ENCODE measurements at regions not wholly inside any gene's neighbourhood (a gene's known extent, or its start where the extent isn't known, plus 50 kb on each side); places are given as distances from the start of the nearest gene placed in this dataset.

GRCh38 chr6:63418741-63419140 lies 99.0 kb upstream of the LGSN start:
- no peaks in the 10 kb centered on the region for H3K9me3 ChIP-seq (ENCODE audit: low read depth)
- no peaks in the 10 kb centered on the region for H4K20me1 ChIP-seq (ENCODE audit: insufficient read depth, poor library complexity, severe bottlenecking)
- no peak overlapping the region for H3K27ac ChIP-seq
- WGBS (ENCODE audit: low lambda C conversion rate, missing lambda C conversion rate): 45% methylated on average over 1 of the region's 1 CpG
- no peak overlapping the region for H2AFZ ChIP-seq
- no peaks in the 10 kb centered on the region for H3K36me3 ChIP-seq (replicated peaks; ENCODE audit: insufficient read depth, low read depth)
- H3K27me3 ChIP-seq: no peaks in the 10 kb centered on the region
- TF ChIP-seq EZH2phosphoT487 (IDR thresholded peaks at IDR 0.05; ENCODE audit: low read depth, severe bottlenecking, unreplicated experiment) (no peak), EZH2 (IDR thresholded peaks at IDR 0.05; ENCODE audit: borderline replicate concordance) (no peak), CTCF (IDR thresholded peaks at IDR 0.05; ENCODE audit: poor library complexity) (no peak)
- no peak overlapping the region for H3K4me3 ChIP-seq
- H3K9me2 ChIP-seq (replicated peaks; ENCODE audit: insufficient read depth): no peaks in the 10 kb centered on the region
- no peak overlapping the region for H3K4me2 ChIP-seq
- H3K79me2 ChIP-seq: no peaks in the 10 kb centered on the region
- no peaks in the 10 kb centered on the region for H3K4me1 ChIP-seq (ENCODE audit: insufficient read depth)
- DNase-seq (ENCODE audit: low spot score): no peak

- Histone ChIP-seq H3K27me3 (no peaks in the 10 kb centered on the region), H3K36me3 (replicated peaks; ENCODE audit: insufficient read depth, low read depth) (no peaks in the 10 kb centered on the region), H3K27ac (no peak overlapping the region), H3K4me3 (no peak overlapping the region), H3K4me1 (ENCODE audit: insufficient read depth) (no peaks in the 10 kb centered on the region), H3K9me2 (replicated peaks; ENCODE audit: insufficient read depth) (no peaks in the 10 kb centered on the region), H4K20me1 (ENCODE audit: insufficient read depth, poor library complexity, severe bottlenecking) (no peaks in the 10 kb centered on the region), H3K79me2 (no peaks in the 10 kb centered on the region), H2AFZ (no peak overlapping the region), H3K9me3 (ENCODE audit: low read depth) (no peaks in the 10 kb centered on the region), H3K4me2 (no peak overlapping the region)
- TF ChIP-seq CTCF (IDR thresholded peaks at IDR 0.05; ENCODE audit: poor library complexity): no peak
- no peak for TF ChIP-seq EZH2phosphoT487 (IDR thresholded peaks at IDR 0.05; ENCODE audit: low read depth, severe bottlenecking, unreplicated experiment)
- no peak for TF ChIP-seq EZH2 (IDR thresholded peaks at IDR 0.05; ENCODE audit: borderline replicate concordance)
- WGBS (ENCODE audit: low lambda C conversion rate, missing lambda C conversion rate): 95% methylated on average over 1 of the region's 1 CpG
- no peak for DNase-seq (ENCODE audit: low spot score)
Observed at GRCh38 chr6:63424636-63425035, 104.9 kb upstream of the LGSN start.

GRCh38 chr6:63425493-63425892 lies 105.7 kb upstream of the LGSN start:
- Histone ChIP-seq H3K27me3 (no peaks in the 10 kb centered on the region), H4K20me1 (ENCODE audit: insufficient read depth, poor library complexity, severe bottlenecking) (no peaks in the 10 kb centered on the region), H3K79me2 (no peaks in the 10 kb centered on the region), H3K4me2 (no peak overlapping the region), H3K9me2 (replicated peaks; ENCODE audit: insufficient read depth) (no peaks in the 10 kb centered on the region), H3K9me3 (ENCODE audit: low read depth) (no peaks in the 10 kb centered on the region), H3K27ac (no peak overlapping the region), H3K4me1 (ENCODE audit: insufficient read depth) (no peaks in the 10 kb centered on the region), H3K36me3 (replicated peaks; ENCODE audit: insufficient read depth, low read depth) (no peaks in the 10 kb centered on the region), H3K4me3 (no peak overlapping the region), H2AFZ (no peak overlapping the region)
- TF ChIP-seq EZH2 (IDR thresholded peaks at IDR 0.05; ENCODE audit: borderline replicate concordance) (no peak), CTCF (IDR thresholded peaks at IDR 0.05; ENCODE audit: poor library complexity) (no peak), EZH2phosphoT487 (IDR thresholded peaks at IDR 0.05; ENCODE audit: low read depth, severe bottlenecking, unreplicated experiment) (no peak)
- DNase-seq (ENCODE audit: low spot score): no peak
- WGBS (ENCODE audit: low lambda C conversion rate, missing lambda C conversion rate): 94% methylated on average over 2 of the region's 2 CpGs

GRCh38 chr6:63426844-63427243 lies 107.1 kb upstream of the LGSN start:
- Histone ChIP-seq H3K27ac (no peak overlapping the region), H3K36me3 (replicated peaks; ENCODE audit: insufficient read depth, low read depth) (no peaks in the 10 kb centered on the region), H3K4me1 (ENCODE audit: insufficient read depth) (no peaks in the 10 kb centered on the region), H3K9me2 (replicated peaks; ENCODE audit: insufficient read depth) (no peaks in the 10 kb centered on the region), H3K9me3 (ENCODE audit: low read depth) (no peaks in the 10 kb centered on the region), H2AFZ (no peak overlapping the region), H3K79me2 (no peaks in the 10 kb centered on the region), H3K4me2 (peak overlapping the region; percentile 37), H3K4me3 (no peak overlapping the region), H4K20me1 (ENCODE audit: insufficient read depth, poor library complexity, severe bottlenecking) (no peaks in the 10 kb centered on the region), H3K27me3 (no peaks in the 10 kb centered on the region)
- DNase-seq (ENCODE audit: low spot score): no peak
- 92% methylated on average over 3 of the region's 3 CpGs for WGBS (ENCODE audit: low lambda C conversion rate, missing lambda C conversion rate)
- TF ChIP-seq EZH2 (IDR thresholded peaks at IDR 0.05; ENCODE audit: borderline replicate concordance) (no peak), CTCF (IDR thresholded peaks at IDR 0.05; ENCODE audit: poor library complexity) (no peak), EZH2phosphoT487 (IDR thresholded peaks at IDR 0.05; ENCODE audit: low read depth, severe bottlenecking, unreplicated experiment) (no peak)

All from hepatocyte (in vitro differentiated cells).